GM23248 (cell line): ENCODE measurements at regions not wholly inside any gene's neighbourhood (a gene's known extent, or its start where the extent isn't known, plus 50 kb on each side); places are given as distances from the start of the nearest gene placed in this dataset.

Source experiments
- EZH2 ChIP-seq: fragments of 200-600 bp; sonication (generic); IDR thresholded peaks from 2 replicates; pipeline ENCODE4 v1.6.1; 2018; ENCODE audit warnings: antibody characterized with exemption, mild to moderate bottlenecking; ENCODE audit not compliant: insufficient read depth, poor library complexity, severe bottlenecking
- EZH2phosphoT487 ChIP-seq: fragments of 200-600 bp; sonication (generic); IDR thresholded peaks from 2 replicates; pipeline ENCODE4 v1.6.1; 2018; ENCODE audit warnings: antibody characterized with exemption, moderate library complexity, mild to moderate bottlenecking, low read depth; ENCODE audit not compliant: insufficient read depth

GRCh38 chr5:61800450-61800849, 468.4 kb downstream of the ZSWIM6 start:
- TF ChIP-seq EZH2 (no peak), EZH2phosphoT487 (no peak)
